Naive thymus-derived CD4-positive, alpha-beta T cell (primary cell): ENCODE measurements at regions not wholly inside any gene's neighbourhood (a gene's known extent, or its start where the extent isn't known, plus 50 kb on each side); places are given as distances from the start of the nearest gene placed in this dataset.

ENCODE experiments used
- ATAC-seq: fragments of 150-1000 bp; cut with Tn5 transposase; 2 replicates; pipeline ENCODE4 v1.10.0; 2021; ENCODE audit warnings: mild to moderate bottlenecking, moderate library complexity
- CTCF ChIA-PET: fragments of 350-600 bp; sonication (Branson Sonifier 250); formaldehyde crosslinking; loops from one replicate; lab custom pipeline; 2021; ENCODE audit warnings: antibody characterized with exemption; lab: Charles Lee
- POLR2A ChIA-PET: fragments of 350-600 bp; sonication (Branson Sonifier 250); formaldehyde crosslinking; loops from one replicate; lab custom pipeline; 2021; ENCODE audit warnings: antibody characterized with exemption, inconsistent platforms; lab: Charles Lee
- DNase-seq, 9 donors: peaks; one replicate each; pipeline versions ENCODE4 v3.0.0 to v3.0.0-alpha.2; 2020 to 2022; ENCODE audit warnings: mixed read lengths in 1 of 9
- H3K27ac ChIP-seq: one replicate; pipeline ENCODE4 v1.7.0; 2013; ENCODE audit warnings: mild to moderate bottlenecking, low read depth, low read length, moderate library complexity
- H3K27me3 ChIP-seq, 2 donors: one replicate each; pipeline ENCODE4 v1.7.0; 2013; ENCODE audit warnings: low read length in 2 of 2, mild to moderate bottlenecking in 2 of 2, moderate library complexity in 2 of 2; ENCODE audit not compliant: control insufficient read depth in 2 of 2, insufficient read depth in 2 of 2
- H3K36me3 ChIP-seq, 3 experiments: 1 replicate in 2 of 3; 2 replicates in 1 of 3; pipeline ENCODE4 v1.7.0; 2013; ENCODE audit warnings: low read length in 3 of 3, mild to moderate bottlenecking in 3 of 3, moderate library complexity in 1 of 3; ENCODE audit not compliant: insufficient read depth in 3 of 3, control insufficient read depth in 2 of 3
- H3K4me1 ChIP-seq, 2 donors: one replicate each; pipeline ENCODE4 v1.7.0; 2013; ENCODE audit warnings: low read length in 2 of 2, mild to moderate bottlenecking in 2 of 2, moderate library complexity in 1 of 2; ENCODE audit not compliant: control insufficient read depth in 2 of 2, insufficient read depth in 2 of 2
- H3K4me3 ChIP-seq: 2 replicates; pipeline ENCODE4 v1.7.0; 2013; ENCODE audit warnings: mild to moderate bottlenecking, low read length
- H3K9me3 ChIP-seq, 3 experiments: 1 replicate in 2 of 3; 2 replicates in 1 of 3; pipeline ENCODE4 v1.7.0; 2013; ENCODE audit warnings: low read length in 3 of 3; ENCODE audit not compliant: control insufficient read depth in 2 of 3
- H3K27ac Mint-ChIP-seq, 9 donors: one replicate each; pipeline ENCODE4 v1.8.0; 2020 to 2022; ENCODE audit warnings: mixed read lengths in 9 of 9, mild to moderate bottlenecking in 8 of 9, moderate library complexity in 5 of 9, inconsistent platforms in 2 of 9
- H3K27me3 Mint-ChIP-seq, 5 donors: one replicate each; pipeline ENCODE4 v1.8.0; 2021 to 2022; ENCODE audit warnings: mixed read lengths in 5 of 5, mild to moderate bottlenecking in 1 of 5
- H3K36me3 Mint-ChIP-seq, 5 donors: one replicate each; pipeline ENCODE4 v1.8.0; 2020 to 2022; ENCODE audit warnings: mixed read lengths in 5 of 5, mild to moderate bottlenecking in 3 of 5, inconsistent platforms in 1 of 5
- H3K4me1 Mint-ChIP-seq, 7 donors: one replicate each; pipeline ENCODE4 v1.8.0; 2020 to 2022; ENCODE audit warnings: mixed read lengths in 7 of 7, mild to moderate bottlenecking in 3 of 7, inconsistent platforms in 1 of 7
- H3K4me3 Mint-ChIP-seq, 10 donors: one replicate each; pipeline ENCODE4 v1.8.0; 2020 to 2022; ENCODE audit warnings: mild to moderate bottlenecking in 10 of 10, mixed read lengths in 10 of 10, moderate library complexity in 6 of 10, inconsistent platforms in 2 of 10
- H3K9me3 Mint-ChIP-seq, 11 donors: one replicate each; pipeline ENCODE4 v1.8.0; 2020 to 2022; ENCODE audit warnings: mixed read lengths in 11 of 11, mild to moderate bottlenecking in 4 of 11, inconsistent platforms in 1 of 11, moderate library complexity in 1 of 11
- intact Hi-C, 2 donors: fragments of 100-400 bp; cut with micrococcal nuclease; formaldehyde crosslinking; loops; one replicate each; pipeline ENCODE4 v1.15.1; 2023

GRCh38 chr13:75072891-75073290 is 409.1 kb downstream of the TBC1D4 start:
- Mint-ChIP-seq H3K4me1 (no peaks in the 10 kb centered on the region), H3K4me3 (no peak overlapping the region), H3K27ac (no peak overlapping the region), H3K27me3 (peaks cover 0 to 31% (median 17%) of the 10 kb centered on the region in 5 donors), H3K9me3 (no peaks in the 10 kb centered on the region), H3K36me3 (no peaks in the 10 kb centered on the region)
- no peaks in the 10 kb centered on the region for H3K36me3 ChIP-seq
- H3K4me3 ChIP-seq: no peak overlapping the region
- intact Hi-C loops: no loop called here
- H3K27me3 ChIP-seq: peaks cover 0 to 3% of the 10 kb centered on the region in 2 donors
- no peaks in the 10 kb centered on the region for H3K9me3 ChIP-seq
- CTCF ChIA-PET: no interaction called here
- ATAC-seq: no peak
- no peak for DNase-seq
- POLR2A ChIA-PET: no interaction called here
- H3K4me1 ChIP-seq: no peaks in the 10 kb centered on the region
- no peak overlapping the region for H3K27ac ChIP-seq

- peaks cover 0 to under 1% (median 0%) of the 10 kb centered on the region in 11 donors for H3K9me3 Mint-ChIP-seq
- no peak overlapping the region for H3K4me3 Mint-ChIP-seq
- H3K4me1 Mint-ChIP-seq: peaks cover 0 to 2% (median 0%) of the 10 kb centered on the region in 7 donors
- intact Hi-C loops: no loop called here
- H3K9me3 ChIP-seq: no peaks in the 10 kb centered on the region
- DNase-seq (no peak), ATAC-seq (no peak)
- no peak overlapping the region for H3K27ac ChIP-seq
- H3K4me1 ChIP-seq: no peaks in the 10 kb centered on the region
- peaks cover 0 to 27% (median 17%) of the 10 kb centered on the region in 5 donors for H3K27me3 Mint-ChIP-seq
- H3K27me3 ChIP-seq: peaks cover 0 to 3% of the 10 kb centered on the region in 2 donors
- H3K4me3 ChIP-seq: no peak overlapping the region
- POLR2A ChIA-PET: no interaction called here
- H3K36me3 Mint-ChIP-seq: no peaks in the 10 kb centered on the region
- CTCF ChIA-PET: no interaction called here
- no peak overlapping the region for H3K27ac Mint-ChIP-seq
- no peaks in the 10 kb centered on the region for H3K36me3 ChIP-seq
Measured at GRCh38 chr13:75072368-75072767, 409.6 kb downstream of the TBC1D4 start.

GRCh38 chr13:75071796-75072195 is 410.2 kb downstream of the TBC1D4 start:
- H3K4me3 ChIP-seq: no peak overlapping the region
- H3K4me3 Mint-ChIP-seq: no peak overlapping the region
- no peak overlapping the region for H3K27ac Mint-ChIP-seq
- H3K4me1 Mint-ChIP-seq: peaks cover 0 to 4% (median 0%) of the 10 kb centered on the region in 7 donors
- DNase-seq (no peak), ATAC-seq (no peak)
- H3K27ac ChIP-seq: no peak overlapping the region
- no peaks in the 10 kb centered on the region for H3K4me1 ChIP-seq
- no peaks in the 10 kb centered on the region for H3K36me3 ChIP-seq
- H3K27me3 ChIP-seq: peaks cover 0 to 3% of the 10 kb centered on the region in 2 donors
- H3K9me3 ChIP-seq: no peaks in the 10 kb centered on the region
- intact Hi-C loops: no loop called here
- peaks cover 0 to 22% (median 13%) of the 10 kb centered on the region in 5 donors for H3K27me3 Mint-ChIP-seq
- peaks cover 0 to 2% (median 0%) of the 10 kb centered on the region in 11 donors for H3K9me3 Mint-ChIP-seq
- POLR2A ChIA-PET: no interaction called here
- CTCF ChIA-PET: no interaction called here
- H3K36me3 Mint-ChIP-seq: no peaks in the 10 kb centered on the region

- Histone ChIP-seq H3K9me3 (no peaks in the 10 kb centered on the region), H3K27ac (no peak overlapping the region), H3K4me3 (no peak overlapping the region), H3K4me1 (no peaks in the 10 kb centered on the region), H3K27me3 (peaks cover 0 to 3% of the 10 kb centered on the region in 2 donors), H3K36me3 (no peaks in the 10 kb centered on the region)
- POLR2A ChIA-PET: no interaction called here
- Mint-ChIP-seq H3K27me3 (peaks cover 0 to 20% (median 11%) of the 10 kb centered on the region in 5 donors), H3K27ac (no peak overlapping the region), H3K36me3 (no peaks in the 10 kb centered on the region), H3K4me3 (no peak overlapping the region), H3K4me1 (peaks cover 0 to 4% (median 0%) of the 10 kb centered on the region in 7 donors), H3K9me3 (peaks cover 0 to 5% (median 0%) of the 10 kb centered on the region in 11 donors)
- CTCF ChIA-PET: no interaction called here
- ATAC-seq (no peak), DNase-seq (no peak)
- intact Hi-C loops: no loop called here
Measured at GRCh38 chr13:75071395-75071794, 410.6 kb downstream of the TBC1D4 start.

- intact Hi-C loops: no loop called here
- ChIA-PET CTCF (no interaction called here), POLR2A (no interaction called here)
- H3K27me3 Mint-ChIP-seq: peaks cover 0 to 6% (median 4%) of the 10 kb centered on the region in 5 donors
- H3K4me1 Mint-ChIP-seq: no peaks in the 10 kb centered on the region
- Histone ChIP-seq H3K4me1 (no peaks in the 10 kb centered on the region), H3K4me3 (no peak overlapping the region), H3K27me3 (no peaks in the 10 kb centered on the region), H3K9me3 (no peaks in the 10 kb centered on the region), H3K27ac (no peak overlapping the region), H3K36me3 (no peaks in the 10 kb centered on the region)
- H3K36me3 Mint-ChIP-seq: no peaks in the 10 kb centered on the region
- DNase-seq (no peak), ATAC-seq (no peak)
- no peak overlapping the region for H3K27ac Mint-ChIP-seq
- H3K4me3 Mint-ChIP-seq: no peak overlapping the region
- H3K9me3 Mint-ChIP-seq: peaks cover 0 to 9% (median 2%) of the 10 kb centered on the region in 11 donors
Measured at GRCh38 chr13:75061909-75062308, 420.1 kb downstream of the TBC1D4 start.

GRCh38 chr13:75055296-75055695 is 426.7 kb downstream of the TBC1D4 start:
- Mint-ChIP-seq H3K9me3 (peaks cover 0 to 5% (median 0%) of the 10 kb centered on the region in 11 donors), H3K4me1 (no peaks in the 10 kb centered on the region), H3K27me3 (peaks cover 0 to 29% (median 25%) of the 10 kb centered on the region in 5 donors), H3K27ac (no peak overlapping the region), H3K4me3 (no peak overlapping the region), H3K36me3 (no peaks in the 10 kb centered on the region)
- ChIA-PET CTCF (no interaction called here), POLR2A (no interaction called here)
- H3K27ac ChIP-seq: no peak overlapping the region
- intact Hi-C loops: no loop called here
- ATAC-seq (no peak), DNase-seq (no peak)
- H3K27me3 ChIP-seq: no peaks in the 10 kb centered on the region
- H3K36me3 ChIP-seq: no peaks in the 10 kb centered on the region
- H3K4me1 ChIP-seq: no peaks in the 10 kb centered on the region
- H3K9me3 ChIP-seq: no peaks in the 10 kb centered on the region
- H3K4me3 ChIP-seq: no peak overlapping the region

- Histone ChIP-seq H3K27ac (no peak overlapping the region), H3K9me3 (no peaks in the 10 kb centered on the region), H3K36me3 (no peaks in the 10 kb centered on the region), H3K4me1 (no peaks in the 10 kb centered on the region), H3K27me3 (no peaks in the 10 kb centered on the region), H3K4me3 (no peak overlapping the region)
- intact Hi-C loops: no loop called here
- DNase-seq (no peak), ATAC-seq (no peak)
- Mint-ChIP-seq H3K9me3 (peaks cover 0 to 15% (median 0%) of the 10 kb centered on the region in 11 donors), H3K27ac (no peak overlapping the region), H3K4me1 (no peaks in the 10 kb centered on the region), H3K27me3 (peaks cover 0 to 28% (median 25%) of the 10 kb centered on the region in 5 donors), H3K4me3 (no peak overlapping the region), H3K36me3 (no peaks in the 10 kb centered on the region)
- ChIA-PET CTCF (no interaction called here), POLR2A (no interaction called here)
Measured at GRCh38 chr13:75052616-75053015, 429.4 kb downstream of the TBC1D4 start.
